HG03159 (cell line): ENCODE measurements at regions not wholly inside any gene's neighbourhood (a gene's known extent, or its start where the extent isn't known, plus 50 kb on each side); places are given as distances from the start of the nearest gene placed in this dataset.

Experiments used
- ATAC-seq: cut with Tn5 transposase; IDR thresholded peaks from one replicate; pipeline ENCODE4 v1.9.1; 2021; ENCODE audit warnings: mild to moderate bottlenecking, moderate library complexity; ENCODE audit not compliant: unreplicated experiment

DNA sequence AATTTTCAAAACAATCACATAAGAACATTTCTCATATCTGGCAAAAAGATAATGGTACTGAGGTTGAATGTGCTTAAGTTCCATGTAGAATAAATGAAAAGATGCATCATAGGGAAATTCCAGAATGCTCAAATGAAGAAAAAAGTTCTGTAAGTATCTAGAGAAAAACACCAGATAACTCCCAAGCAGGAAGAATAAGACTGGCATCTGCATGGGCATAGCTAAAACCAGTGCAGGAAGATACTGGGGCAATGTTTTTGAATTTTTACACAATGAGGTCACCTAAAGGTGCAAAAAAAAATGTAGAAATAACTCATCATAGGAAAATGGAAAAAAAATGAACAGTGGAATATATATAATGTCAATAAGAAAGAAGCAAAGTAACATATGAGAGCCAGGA lies 275.2 kb downstream of the BAMBI start:
- ATAC-seq = no peak

DNA sequence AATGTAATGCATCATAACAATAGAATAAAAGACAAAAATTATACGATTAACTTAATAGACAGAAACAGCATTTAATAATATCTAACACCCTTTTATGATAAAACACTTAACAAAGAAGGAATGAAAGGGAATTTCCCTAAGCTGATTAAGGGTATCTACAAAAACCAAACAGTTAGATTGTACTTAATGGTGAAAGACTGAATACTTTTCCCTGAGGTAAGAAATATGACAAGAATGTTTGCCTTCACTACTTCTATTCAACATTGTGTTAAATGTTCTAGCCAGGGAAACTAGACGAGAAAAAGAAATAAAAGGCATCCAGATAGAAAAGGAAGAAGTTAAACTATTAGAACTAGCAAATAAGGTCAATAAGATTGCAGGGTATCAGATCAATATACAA lies 276.9 kb downstream of the BAMBI start:
- no peak for ATAC-seq

DNA sequence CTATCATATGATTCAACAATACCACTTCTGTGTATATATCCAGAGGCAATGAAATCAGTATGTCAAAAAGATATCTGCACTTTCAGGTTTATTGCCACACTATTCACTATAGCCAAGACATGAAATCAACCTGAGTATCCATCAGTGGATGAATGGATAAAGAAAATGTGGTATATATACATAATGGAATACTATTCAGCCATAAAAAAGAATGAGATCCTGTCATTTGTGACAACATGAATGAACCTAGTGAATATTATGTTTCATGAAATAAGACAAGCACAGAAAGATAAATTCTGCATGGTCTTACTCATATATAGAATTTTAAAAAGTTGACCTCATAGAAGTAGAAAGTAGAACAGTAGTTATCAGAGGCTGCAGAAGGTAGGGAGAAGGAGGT lies 281.1 kb downstream of the BAMBI start:
- ATAC-seq = no peak

DNA sequence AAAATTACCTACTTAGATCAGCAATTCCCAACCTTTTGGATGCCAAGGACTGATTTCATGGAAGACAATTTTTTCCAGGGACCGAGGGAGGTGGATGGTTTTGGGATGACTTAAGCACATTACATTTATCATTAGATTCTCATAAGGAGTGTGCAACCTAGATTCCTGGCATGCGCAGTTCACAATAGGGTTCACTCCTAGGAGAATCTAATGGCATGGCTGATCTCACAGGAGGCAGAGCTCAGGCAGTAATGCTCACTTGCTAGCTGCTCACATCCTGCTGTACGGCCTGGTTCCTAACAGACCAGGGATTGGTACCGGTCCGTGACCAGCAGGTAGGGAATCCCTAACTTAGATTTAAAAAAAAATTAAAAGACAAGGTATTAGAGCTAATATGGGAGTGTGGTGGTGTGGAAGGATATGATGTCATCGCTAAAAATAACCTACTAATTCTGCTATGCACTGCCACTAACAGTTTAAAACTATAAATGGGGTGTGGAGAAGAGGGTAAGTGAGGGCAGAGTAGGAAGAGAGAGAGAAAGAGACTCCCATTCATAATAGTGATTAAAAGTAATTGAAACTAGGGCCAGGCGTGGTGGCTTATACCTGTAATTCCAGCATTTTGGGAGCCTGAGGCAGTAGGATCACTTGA lies 282.7 kb downstream of the BAMBI start:
- no peak for ATAC-seq

DNA sequence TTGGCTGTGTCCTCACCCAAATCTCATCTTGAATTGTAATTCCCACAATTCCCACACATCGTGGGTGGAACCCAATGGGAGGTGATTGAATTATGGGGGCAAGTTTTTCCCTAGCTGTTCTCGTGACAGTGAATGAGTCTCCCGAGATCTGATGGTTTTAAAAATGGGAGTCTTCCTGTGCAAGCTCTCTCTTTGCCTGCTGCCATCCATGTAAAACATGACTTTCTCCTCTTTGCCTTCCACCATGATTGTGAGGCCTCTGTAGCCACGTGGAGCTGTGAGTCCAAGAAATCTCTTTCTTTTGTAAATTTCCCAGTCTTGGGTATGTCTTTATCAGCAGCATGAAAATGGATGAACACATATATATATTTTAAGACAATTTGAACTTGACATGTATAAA lies 285.4 kb downstream of the BAMBI start:
- no peak for ATAC-seq

DNA sequence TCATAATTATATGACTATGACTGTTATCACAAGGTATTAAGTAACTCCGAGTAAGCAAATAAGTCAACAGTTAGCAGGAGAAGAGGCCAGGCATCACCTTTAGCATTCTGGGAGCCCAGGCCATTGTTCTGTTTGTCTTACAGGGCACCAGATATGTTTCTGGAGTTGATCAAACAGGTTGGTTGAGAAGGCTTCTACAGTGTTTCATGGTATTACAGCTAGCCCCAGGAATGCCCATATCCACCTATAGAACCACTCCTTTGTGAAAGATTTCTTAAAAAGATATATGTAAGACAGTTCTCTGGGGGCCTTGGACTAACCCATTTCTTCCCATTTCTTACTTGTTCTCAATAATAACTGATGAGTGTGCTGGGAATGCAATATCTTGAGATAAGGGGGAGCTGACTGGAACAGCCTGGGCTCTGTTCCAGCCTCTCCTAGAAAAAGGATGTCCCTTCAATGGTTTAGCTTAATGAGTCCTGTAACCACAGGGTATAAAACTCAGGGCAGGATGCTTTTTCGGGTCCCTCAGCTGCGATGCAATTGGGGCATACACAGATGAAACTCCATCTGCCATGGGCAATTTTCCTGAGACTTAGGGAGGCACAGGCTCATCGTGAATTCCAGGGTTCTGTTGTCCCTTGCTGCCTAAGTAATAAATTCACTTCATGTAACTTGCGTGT lies 286.4 kb downstream of the BAMBI start:
- ATAC-seq = no peak

DNA sequence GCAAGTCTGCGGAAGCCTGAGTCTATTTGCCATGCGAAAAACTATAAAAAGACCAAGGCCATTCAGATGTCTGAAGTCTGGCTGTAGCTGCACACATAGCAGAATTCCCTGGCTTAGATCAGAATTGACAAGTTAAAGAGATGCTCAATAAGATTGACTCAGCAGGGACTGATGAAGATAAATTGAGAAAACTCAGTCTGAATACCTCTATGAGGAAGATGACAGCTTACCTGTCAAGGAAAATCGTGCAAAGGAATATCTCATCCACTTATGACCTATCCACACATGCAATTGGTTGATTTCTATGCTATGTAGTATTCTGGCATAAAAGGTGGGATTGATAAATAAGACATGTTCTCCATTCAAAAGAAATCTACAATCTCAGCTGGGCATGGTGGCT lies 288.6 kb downstream of the BAMBI start:
- no peak for ATAC-seq

DNA sequence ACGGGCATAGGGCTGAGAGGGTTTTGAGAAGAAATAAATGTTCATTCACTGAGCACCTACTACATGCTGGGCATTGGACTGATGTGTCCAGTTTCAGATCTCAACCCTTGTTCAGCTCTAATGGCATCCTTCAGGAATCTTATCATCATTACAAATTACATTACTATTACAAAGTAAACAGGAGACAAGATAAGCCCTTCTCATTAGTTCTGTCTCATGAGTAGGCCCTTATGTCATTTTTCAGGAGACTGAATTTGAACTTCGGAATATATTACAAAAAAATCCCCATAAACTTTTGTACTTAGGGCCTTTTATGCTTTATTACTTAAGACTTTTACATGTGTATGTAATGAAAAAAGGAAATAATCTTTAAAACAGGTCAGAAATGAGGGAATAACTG lies 289.7 kb downstream of the BAMBI start:
- no peak for ATAC-seq

DNA sequence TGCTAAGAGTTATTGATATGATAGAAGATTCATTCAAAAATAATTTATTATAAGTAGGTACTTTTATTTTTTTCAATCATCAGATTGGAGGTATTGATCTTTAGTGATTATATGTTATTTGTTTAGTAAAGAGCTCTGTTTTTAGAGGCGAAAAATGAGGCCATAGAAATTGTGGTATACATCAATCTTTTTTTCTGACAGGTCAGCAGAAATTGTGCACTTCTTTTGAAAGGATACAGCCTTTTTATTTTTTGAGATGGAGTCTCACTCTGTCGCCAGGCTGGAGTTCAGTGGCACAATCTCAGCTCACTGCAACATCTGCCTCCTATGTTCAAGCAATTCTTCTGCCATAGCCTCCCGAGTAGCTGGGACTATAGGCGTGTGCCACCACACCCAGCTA lies 292.1 kb downstream of the BAMBI start:
- no peak for ATAC-seq

DNA sequence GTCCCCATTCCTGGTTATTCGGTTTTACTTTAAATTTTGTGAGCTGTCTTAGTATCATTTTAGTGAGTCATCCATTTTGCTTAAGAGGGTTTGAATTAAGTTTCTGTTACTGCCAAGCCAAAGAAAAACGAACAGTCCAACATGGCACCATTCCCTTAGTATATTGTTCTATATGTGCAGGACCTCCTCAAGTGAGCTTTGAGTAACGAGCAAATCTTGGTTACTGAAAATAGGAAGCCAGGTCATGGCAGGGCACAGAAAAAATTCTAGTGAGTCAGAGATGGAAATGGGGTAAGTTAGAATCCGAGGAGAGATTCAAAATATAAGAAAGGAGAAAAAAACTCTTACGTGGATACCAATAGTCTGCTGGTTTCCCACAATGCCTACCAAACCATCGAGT lies 292.9 kb downstream of the BAMBI start:
- no peak for ATAC-seq

DNA sequence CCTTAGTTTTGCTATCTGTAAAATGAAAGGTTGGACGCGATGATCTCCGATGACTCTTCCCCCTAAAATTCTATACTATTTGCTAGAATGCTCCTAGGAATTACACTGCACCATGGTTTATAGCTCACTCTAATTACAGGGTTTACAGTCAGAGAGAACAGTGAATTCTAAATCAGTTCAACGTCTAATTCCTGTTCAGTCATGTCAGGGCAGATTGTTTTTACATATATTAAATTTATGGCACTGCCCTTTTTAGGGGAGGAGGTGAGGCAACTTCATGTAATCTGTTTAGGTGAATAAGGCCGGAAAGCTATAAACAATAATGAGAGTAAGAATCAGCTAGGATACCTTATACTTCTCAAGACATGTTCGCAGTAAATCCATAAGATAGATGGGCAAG lies 293.9 kb downstream of the BAMBI start:
- no peak for ATAC-seq

DNA sequence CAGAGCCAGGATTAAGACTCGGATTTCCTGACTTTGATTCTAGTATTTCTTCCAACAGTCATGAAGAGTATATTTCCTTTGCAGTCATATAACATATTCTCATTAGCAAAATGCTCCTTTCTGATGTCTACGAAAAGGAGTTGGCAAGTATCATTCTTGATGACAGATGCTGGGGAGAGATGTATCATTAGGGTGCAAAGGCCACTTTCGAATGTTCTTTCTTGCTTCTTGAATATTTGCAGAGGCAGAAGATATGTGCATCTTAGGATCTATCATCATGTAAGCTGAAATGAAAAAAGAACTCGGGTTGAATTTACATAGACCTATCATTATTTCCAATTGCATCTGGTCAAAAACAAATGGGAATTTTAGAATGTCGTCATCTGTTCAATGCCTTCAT lies 294.4 kb downstream of the BAMBI start:
- no peak for ATAC-seq

DNA sequence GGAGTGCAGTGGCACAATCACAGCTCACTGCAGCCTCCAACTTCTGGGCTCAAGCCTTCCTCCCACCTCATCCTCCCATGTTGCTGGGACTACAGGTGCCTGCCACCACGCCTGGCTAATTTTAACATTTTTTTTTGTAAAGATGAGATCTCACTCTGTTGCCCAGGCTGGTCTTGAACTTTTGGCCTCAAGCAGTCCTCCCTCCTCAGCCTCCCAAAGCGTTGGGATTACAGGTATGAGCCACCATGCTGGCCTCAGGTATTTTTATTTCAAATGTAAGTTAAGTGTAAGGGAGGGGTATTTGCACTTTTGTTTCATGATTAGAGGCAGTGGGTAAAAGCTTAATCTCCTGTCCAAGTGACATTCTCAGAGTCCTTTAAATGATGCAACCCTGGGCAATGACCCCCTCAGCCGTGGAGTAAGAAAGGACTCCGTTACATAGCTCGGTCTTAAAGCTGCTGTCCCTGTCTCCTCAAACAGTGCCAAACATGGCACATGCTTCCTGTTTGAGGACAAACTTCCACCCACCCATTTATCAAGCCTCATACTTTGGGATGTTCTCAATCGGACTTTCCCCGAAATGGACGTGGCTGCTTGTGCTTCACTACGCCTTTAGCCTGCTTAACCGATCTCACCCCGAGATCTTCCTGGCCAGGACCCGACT lies 296.1 kb downstream of the BAMBI start:
- no peak for ATAC-seq

DNA sequence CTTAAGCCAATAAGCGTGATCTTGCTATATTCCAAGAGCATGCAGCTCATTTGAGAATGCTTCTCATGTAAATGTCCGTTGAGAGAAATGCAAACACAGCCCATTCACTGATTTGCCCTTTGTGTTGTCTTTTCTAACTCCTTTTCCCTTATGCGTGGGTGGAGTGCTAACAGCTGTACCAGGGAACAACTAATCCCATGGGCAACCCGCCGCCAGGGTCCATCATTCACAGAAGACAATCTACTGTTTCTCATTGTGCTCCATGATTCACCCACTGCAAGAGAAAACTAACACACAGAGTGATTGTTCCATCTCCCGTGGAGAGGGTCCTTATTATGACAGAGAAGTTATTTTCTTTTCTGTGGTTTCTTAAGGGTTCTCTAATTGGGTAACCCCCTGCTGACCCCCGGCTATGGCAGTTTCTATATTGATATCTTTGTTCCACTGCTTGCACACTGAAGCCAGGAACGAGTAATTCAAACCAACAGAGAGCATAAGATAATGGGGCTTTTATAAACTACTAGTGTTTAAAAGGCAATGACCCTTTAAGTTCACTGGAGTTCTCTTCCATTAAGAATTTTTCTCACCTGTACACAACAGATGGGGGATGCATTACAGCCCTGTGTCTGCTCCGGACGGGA lies 298.7 kb downstream of the BAMBI start:
- ATAC-seq = no peak

DNA sequence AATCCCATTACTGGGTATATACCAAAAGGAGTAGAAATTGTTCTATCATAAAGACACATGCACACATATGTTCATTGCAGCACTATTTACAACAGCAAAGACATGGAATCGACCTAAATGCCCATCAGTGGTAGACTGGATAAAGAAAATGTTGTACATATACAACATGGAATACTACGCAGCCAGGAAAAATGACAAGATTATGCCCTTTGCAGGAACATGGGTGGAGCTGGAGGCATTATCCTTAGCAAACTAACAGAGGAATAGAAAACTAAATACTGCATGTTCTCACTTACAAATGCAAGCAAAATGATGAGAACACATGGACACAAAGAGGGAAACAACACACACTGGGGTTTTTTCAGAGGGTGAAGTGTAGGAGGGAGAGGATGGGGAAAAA lies 300.2 kb downstream of the BAMBI start:
- ATAC-seq = no peak

DNA sequence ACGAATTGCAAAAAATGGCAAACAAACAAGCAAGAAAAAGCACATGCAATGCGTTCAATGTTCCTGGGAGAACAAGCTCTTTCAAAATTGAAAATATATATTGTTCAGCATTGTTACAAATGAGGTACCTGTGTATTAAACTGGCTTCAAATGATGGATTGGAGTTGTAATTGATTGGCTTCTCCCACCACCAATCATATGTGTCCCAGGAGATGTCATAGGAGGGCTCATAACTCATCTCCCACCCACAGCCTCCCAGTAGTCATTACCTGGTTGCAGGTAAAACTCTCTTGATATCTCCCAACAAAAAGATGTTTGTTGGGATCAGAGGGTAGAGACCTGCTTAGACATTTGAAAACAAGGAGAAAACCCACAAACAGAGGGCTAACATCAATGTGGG lies 302.9 kb downstream of the BAMBI start:
- ATAC-seq = no peak

DNA sequence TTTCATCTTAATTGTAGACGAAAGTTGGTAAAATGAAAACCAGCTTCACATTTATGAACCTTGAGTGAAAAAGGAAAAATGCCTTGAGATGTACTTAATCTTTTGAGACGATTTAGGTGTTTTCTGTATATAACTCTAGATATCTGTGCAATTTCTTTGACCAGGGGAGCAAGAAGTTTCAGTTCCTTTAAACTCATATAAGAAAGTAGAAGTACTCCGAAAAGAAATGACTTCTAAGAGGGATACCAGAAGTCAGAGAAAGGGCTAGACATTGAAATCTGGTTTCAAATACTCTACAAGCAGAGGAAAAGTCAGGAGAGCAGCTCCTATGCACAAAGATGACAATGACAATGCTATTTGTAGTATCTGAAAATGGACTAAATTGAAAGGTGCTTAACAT lies 303.7 kb downstream of the BAMBI start:
- peak; percentile 73 for ATAC-seq

DNA sequence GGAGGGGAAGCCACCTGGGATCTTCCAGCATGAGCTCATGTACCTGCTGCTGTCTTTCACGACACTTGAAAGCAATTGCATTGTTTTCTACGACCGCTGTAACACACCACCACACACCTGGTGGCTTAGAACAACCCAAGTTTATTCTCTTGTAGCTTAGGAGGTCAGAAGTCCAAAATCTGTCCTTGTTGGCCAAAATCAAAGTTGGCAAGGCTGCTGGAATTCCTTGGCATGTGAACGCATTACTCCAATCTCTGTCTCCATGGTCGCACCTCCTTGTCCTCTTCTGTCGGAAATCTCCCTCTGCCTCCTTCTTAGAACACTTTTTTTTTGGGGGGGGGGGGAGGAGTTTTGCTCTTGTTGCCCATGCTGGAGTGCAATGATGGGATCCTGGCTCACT lies 305.7 kb downstream of the BAMBI start:
- ATAC-seq = no peak

DNA sequence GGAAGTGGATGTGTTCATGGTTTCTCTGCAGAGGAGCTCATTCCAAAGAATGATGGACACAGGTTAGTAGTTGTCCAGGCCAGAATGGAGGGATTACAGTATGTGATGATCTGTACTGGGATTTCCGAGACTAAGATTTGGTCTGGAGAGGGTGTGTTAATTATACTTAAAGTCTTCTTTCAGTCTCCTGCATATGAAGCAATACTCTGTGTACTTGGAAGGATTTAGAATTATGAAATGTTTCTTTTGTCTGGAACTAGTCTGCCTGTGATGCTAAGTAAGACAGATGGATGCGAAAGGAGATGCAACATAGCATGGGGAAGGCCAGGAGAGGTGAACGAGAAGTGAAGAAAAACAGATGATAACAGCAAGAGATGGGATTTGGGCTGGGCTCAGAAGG lies 305.1 kb upstream of the LYZL1 start:
- ATAC-seq = no peak

DNA sequence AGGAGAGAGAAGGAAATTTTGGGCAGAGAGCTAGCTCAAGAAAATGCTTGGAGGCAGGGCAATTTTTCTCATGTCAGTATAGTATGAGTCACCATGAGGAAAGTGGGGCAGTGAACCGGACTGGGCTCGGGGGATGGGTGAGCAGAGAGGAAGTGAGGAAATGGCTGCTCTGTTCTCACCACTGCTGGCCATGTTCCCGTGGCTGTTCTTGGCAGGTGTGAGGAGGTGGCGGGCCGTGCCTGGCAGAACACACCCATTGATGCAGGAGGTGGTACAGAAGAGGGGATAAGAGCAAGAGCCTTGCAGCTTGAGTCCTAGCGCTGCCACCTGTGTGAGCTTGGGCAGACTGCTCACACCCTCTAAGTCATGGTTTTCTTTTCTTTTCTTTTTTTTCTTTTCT lies 304.4 kb upstream of the LYZL1 start:
- ATAC-seq = peak; percentile 73

DNA sequence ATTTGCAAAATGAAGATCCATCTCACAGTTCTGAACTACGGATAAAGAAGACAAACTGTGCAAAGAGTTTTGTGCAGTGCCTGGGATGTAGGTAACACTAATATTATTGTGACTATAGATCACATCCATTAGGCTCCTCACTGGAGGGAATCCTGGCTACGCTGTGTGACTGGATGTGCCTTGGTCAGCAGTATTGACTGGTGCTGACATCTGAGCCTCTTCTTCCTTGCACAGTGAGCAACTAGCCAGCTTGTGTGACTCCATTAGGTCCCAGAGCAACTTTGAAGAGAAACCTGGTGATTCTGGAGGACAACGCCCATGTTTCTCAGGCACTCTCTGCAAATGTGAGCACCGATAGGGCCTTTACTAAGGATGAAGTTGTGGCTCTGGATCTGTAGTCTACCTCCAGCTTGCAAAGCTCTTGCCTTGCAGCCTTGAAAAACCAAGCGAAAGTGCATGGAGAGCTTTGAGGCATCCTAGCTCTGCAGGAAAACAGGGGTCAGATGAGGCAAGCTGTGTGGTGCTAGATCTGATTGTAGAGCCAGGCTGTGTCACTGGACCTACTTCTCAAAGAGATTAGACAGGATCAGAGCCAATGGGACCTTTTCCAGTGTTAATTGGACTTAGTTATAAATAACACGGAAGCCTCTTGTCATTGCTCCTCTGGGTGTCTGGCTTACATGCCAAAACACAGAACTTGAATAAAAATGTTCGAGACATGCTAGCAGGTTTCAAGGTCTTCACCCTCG lies 303.6 kb upstream of the LYZL1 start:
- no peak for ATAC-seq
